ENCODE measurements at regions not wholly inside any gene's neighbourhood (a gene's known extent, or its start where the extent isn't known, plus 50 kb on each side); places are given as distances from the start of the nearest gene placed in this dataset.

- no peak for TF ChIP-seq ZNF274 (IDR thresholded peaks at IDR 0.05; ENCODE audit: low read depth, low read length)
- no peak for TF ChIP-seq YY1 (IDR thresholded peaks at IDR 0.05; ENCODE audit: insufficient read depth, insufficient read length)
- TF ChIP-seq SUZ12 (IDR thresholded peaks at IDR 0.05; ENCODE audit: extremely low read depth, insufficient read depth, insufficient read length): no peak
These were observed 387.1 kb downstream of the METTL15 start for GRCh38 chr11:28495333-28495732.

All from NT2/D1 (cell line).